H1 (cell line): ENCODE measurements at regions not wholly inside any gene's neighbourhood (a gene's known extent, or its start where the extent isn't known, plus 50 kb on each side); places are given as distances from the start of the nearest gene placed in this dataset.

Source experiments
- EZH2 ChIP-seq: fragments of 200-600 bp; sonication (generic); IDR thresholded peaks from 2 replicates; pipeline ENCODE4 v1.7.1; 2012; ENCODE audit warnings: low read depth, mild to moderate bottlenecking, moderate library complexity, low read length, inconsistent platforms; ENCODE audit not compliant: severe bottlenecking
- JUN ChIP-seq: IDR thresholded peaks from 2 replicates; pipeline ENCODE4 v1.6.1; 2011; ENCODE audit warnings: low read depth, mild to moderate bottlenecking, improper control_type of control experiment, low read length
- NRF1 ChIP-seq: IDR thresholded peaks from 2 replicates; pipeline ENCODE4 v1.6.1; 2011; ENCODE audit warnings: mild to moderate bottlenecking, low read depth, low read length, improper control_type of control experiment
- POLR2A ChIP-seq, 2 experiments: IDR thresholded peaks; 1 replicate in 1 of 2; 2 replicates in 1 of 2; pipeline ENCODE4 v1.6.1; 2011; ENCODE audit warnings: low read depth in 2 of 2, low read length in 2 of 2, mild to moderate bottlenecking in 2 of 2; ENCODE audit errors: control extremely low read depth in 1 of 2
- SP1 ChIP-seq: IDR thresholded peaks from 2 replicates; pipeline ENCODE4 v1.6.1; 2011; ENCODE audit warnings: low read depth, low read length
- SUZ12 ChIP-seq: fragments of 200-600 bp; sonication (generic); IDR thresholded peaks from 2 replicates; pipeline ENCODE4 v1.6.1; 2012; ENCODE audit warnings: mild to moderate bottlenecking, inconsistent platforms, low read length, moderate library complexity, mixed read lengths

- TF ChIP-seq EZH2 = no peak
- TF ChIP-seq NRF1 = no peak
- TF ChIP-seq SP1 = no peak
- no peak for TF ChIP-seq SUZ12
- no peak for TF ChIP-seq JUN
- TF ChIP-seq POLR2A (IDR thresholded peaks at IDR 0.05; ENCODE audit: control extremely low read depth in 1 of 2, low read depth in 2 of 2, low read length in 2 of 2) = no peak
These were observed 64.7 kb downstream of the NKX6-1 start for GRCh38 chr4:84434344-84434743.
